ENCODE measurements at regions not wholly inside any gene's neighbourhood (a gene's known extent, or its start where the extent isn't known, plus 50 kb on each side); places are given as distances from the start of the nearest gene placed in this dataset.

DNA sequence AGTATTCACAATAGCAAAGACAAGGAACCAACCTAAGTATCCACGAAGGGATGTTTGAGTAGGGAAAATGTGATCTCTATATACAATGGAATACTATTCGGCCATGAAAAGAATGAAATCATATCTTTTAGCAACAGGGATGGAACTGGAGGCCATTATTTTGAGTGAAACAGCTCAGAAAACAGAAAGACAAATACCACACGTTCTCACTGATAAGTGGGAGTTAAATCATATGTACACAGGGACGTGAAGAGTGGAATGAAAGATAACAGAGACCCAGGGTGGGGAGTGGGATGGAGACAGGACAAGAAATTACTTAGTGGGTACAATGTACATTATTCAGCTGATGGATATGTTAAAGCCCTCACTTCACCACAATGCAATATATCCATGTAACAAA, 1012.7 kb downstream of the TBC1D22A start:
- no peak for DNase-seq (ENCODE audit: extremely low read depth, low read depth)
- TF ChIP-seq, protein P1, sequence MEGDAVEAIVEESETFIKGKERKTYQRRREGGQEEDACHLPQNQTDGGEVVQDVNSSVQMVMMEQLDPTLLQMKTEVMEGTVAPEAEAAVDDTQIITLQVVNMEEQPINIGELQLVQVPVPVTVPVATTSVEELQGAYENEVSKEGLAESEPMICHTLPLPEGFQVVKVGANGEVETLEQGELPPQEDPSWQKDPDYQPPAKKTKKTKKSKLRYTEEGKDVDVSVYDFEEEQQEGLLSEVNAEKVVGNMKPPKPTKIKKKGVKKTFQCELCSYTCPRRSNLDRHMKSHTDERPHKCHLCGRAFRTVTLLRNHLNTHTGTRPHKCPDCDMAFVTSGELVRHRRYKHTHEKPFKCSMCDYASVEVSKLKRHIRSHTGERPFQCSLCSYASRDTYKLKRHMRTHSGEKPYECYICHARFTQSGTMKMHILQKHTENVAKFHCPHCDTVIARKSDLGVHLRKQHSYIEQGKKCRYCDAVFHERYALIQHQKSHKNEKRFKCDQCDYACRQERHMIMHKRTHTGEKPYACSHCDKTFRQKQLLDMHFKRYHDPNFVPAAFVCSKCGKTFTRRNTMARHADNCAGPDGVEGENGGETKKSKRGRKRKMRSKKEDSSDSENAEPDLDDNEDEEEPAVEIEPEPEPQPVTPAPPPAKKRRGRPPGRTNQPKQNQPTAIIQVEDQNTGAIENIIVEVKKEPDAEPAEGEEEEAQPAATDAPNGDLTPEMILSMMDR (IDR thresholded peaks at IDR 0.05; ENCODE audit: low read depth, low read length, missing control alignments): no peak
- H3K4me3 ChIP-seq (replicated peaks; ENCODE audit: low read depth, low read length): no peak overlapping the region

DNA sequence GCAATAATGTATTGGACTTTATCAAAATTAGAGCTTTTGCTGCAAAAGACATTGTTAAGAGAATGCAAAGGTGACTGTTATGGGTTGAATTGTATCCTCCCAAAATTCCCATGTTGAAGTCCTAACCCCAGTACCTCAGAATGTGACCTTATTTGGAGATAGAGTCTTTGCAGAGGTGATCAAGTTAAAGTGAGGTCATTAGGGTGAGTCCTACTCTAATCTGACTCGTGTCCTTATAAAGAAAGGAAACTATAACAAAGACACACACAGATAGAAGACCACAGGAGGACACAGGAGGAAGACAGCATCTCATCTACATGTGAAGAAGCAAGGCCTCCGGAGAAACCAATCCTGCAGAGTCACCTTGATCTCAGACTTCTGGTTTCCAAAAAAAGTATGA, 1011.2 kb downstream of the TBC1D22A start:
- DNase-seq (ENCODE audit: extremely low read depth, low read depth): no peak
- TF ChIP-seq, protein P1 (IDR thresholded peaks at IDR 0.05; ENCODE audit: low read depth, low read length, missing control alignments): no peak
- no peak overlapping the region for H3K4me3 ChIP-seq (replicated peaks; ENCODE audit: low read depth, low read length)

DNA sequence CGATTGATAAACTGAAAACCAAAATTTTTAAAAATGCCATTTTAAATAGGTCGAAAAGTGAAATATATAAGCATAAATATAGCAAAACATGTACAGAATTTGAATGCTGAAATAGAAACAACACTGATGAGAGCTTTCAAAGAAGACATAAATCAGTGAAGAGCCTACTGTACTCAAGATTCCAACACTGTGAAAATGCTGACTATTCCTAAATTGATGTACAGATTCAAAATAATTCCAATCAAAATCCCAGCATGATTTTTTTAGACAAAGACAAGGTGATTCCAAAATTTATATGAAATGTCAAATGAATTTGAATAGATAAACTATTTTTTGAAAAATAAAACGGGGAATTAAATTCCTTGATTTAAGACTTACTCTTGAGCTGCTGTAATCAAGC, 1010.4 kb downstream of the TBC1D22A start:
- DNase-seq (ENCODE audit: extremely low read depth, low read depth): no peak

DNA sequence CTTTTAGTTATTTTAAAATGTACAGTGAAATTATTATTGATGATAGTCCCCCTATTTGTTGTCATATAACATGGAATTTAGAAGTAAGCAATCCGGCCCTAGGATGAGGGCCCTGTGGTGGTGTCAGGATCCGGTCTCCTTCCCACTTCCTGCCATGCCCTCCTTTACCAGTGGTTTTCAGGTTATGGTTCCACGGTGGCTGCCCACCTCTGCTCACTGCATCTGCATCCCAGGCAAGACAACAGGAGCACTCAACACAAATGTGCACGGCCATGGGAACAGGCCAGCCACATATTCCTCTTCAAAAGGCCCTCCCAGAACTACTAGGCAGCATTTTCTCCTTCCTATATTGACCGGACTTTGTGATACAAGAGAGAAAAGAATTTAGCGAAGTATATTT, 1007.2 kb downstream of the TBC1D22A start:
- DNase-seq (ENCODE audit: extremely low read depth, low read depth): no peak
- no peak overlapping the region for H3K4me3 ChIP-seq (replicated peaks; ENCODE audit: low read depth, low read length)
- TF ChIP-seq, protein P1 (IDR thresholded peaks at IDR 0.05; ENCODE audit: low read depth, low read length, missing control alignments): no peak

More for the DNA sequence above, 1010.4 kb downstream of the TBC1D22A start:
- TF ChIP-seq, protein P1 (IDR thresholded peaks at IDR 0.05; ENCODE audit: low read depth, low read length, missing control alignments): no peak
- no peak overlapping the region for H3K4me3 ChIP-seq (replicated peaks; ENCODE audit: low read depth, low read length)

DNA sequence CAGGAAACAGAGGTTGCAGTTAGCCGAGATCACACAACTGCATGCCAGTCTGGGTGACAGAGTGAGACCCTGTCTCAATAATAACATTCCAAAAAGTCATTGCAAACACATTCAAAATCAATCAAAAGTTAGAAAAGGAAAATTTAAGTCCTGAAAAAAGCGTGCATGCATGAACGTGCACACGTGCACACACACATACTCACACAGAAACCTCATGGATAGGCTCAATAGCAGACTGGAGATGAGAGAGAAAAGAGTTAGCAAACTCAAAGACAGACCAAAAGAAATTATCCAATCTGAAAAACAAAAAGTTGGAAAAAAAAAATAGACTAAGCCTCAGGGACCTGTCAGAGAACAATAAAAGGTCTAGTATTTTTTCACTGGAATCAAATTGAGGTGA, 1005.6 kb downstream of the TBC1D22A start:
- no peak for DNase-seq (ENCODE audit: extremely low read depth, low read depth)
- TF ChIP-seq, protein P1 (IDR thresholded peaks at IDR 0.05; ENCODE audit: low read depth, low read length, missing control alignments): no peak
- no peak overlapping the region for H3K4me3 ChIP-seq (replicated peaks; ENCODE audit: low read depth, low read length)

DNA sequence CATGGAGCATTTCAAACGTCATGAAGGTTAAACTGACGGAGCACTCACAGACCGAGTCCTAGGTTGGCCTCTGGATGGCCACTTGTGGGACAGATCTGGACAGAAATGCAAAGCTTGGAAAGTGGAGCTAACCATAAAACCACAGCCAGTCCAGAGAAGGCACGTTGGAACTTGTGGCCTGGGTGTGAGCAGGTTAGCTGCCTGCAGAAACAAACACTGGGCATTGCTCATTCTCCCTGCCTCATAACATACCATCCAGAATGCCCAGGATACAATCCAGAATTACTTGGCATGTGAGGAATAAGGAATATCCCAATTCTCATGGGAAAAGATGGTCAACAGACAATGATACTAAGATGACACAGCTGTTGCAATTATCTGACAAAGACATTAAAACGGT, 1005.0 kb downstream of the TBC1D22A start:
- no peak for DNase-seq (ENCODE audit: extremely low read depth, low read depth)
- TF ChIP-seq, protein P1 (IDR thresholded peaks at IDR 0.05; ENCODE audit: low read depth, low read length, missing control alignments): no peak
- H3K4me3 ChIP-seq (replicated peaks; ENCODE audit: low read depth, low read length): no peak overlapping the region

DNA sequence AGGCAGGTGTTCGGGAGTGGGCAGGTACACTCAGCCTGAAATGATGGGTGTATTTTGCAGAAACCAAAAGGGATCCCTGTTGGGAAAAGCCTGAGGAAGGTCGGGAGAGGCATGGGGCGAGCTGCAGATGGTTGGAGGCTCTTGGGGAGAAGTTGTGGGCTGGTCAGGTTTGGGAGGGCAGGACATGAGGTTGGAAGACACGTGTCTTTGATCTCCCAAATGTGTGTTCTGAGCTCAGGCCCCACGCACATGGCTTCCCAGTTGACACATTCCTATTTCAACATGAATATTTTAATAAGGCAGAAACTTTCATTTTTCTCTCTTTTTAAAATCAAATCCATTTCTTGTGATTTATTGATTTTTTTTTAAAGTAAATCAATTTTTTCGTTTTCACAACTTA, 1003.3 kb downstream of the TBC1D22A start:
- TF ChIP-seq, protein P1 (IDR thresholded peaks at IDR 0.05; ENCODE audit: low read depth, low read length, missing control alignments): no peak
- H3K4me3 ChIP-seq (replicated peaks; ENCODE audit: low read depth, low read length): no peak overlapping the region
- no peak for DNase-seq (ENCODE audit: extremely low read depth, low read depth)
